Adrenal gland (tissue), 9 donors: ENCODE measurements at regions not wholly inside any gene's neighbourhood (a gene's known extent, or its start where the extent isn't known, plus 50 kb on each side); places are given as distances from the start of the nearest gene placed in this dataset.

Source experiments
- DNase-seq, 7 donors: peaks; one replicate each; pipeline ENCODE4 v3.0.0-alpha.2; 2019 to 2020
- H3K27ac ChIP-seq, 5 donors: fragments of 200-600 bp; sonication (generic) in 4 of 5; 1 replicate in 3 of 5; 2 replicates in 2 of 5; pipeline versions ENCODE4 v1.5.1 to v1.8.0; 2016 to 2020; ENCODE audit warnings: mild to moderate bottlenecking in 1 of 5
- H3K27me3 ChIP-seq: fragments of 200-600 bp; 2 replicates; pipeline ENCODE4 v1.8.0; 2021
- H3K36me3 ChIP-seq, 2 donors: fragments of 200-600 bp; replicated peaks in 1 of 2; 1 replicate in 1 of 2; 2 replicates in 1 of 2; pipeline versions ENCODE4 v1.5.1 to v1.8.0; 2018 to 2022
- H3K4me1 ChIP-seq, 2 donors: fragments of 200-600 bp; replicated peaks in 1 of 2; 1 replicate in 1 of 2; 2 replicates in 1 of 2; pipeline versions ENCODE4 v1.5.1 to v1.8.0; 2018 to 2021
- H3K4me3 ChIP-seq, 4 donors: fragments of 200-600 bp; sonication (generic) in 3 of 4; one replicate each; pipeline ENCODE4 v1.5.1; 2016 to 2018
- H3K9me3 ChIP-seq, 3 donors: fragments of 200-600 bp; sonication (generic) in 1 of 3; replicated peaks in 1 of 3; 1 replicate in 2 of 3; 2 replicates in 1 of 3; pipeline versions ENCODE4 v1.5.1 to v1.8.0; 2016 to 2021
- POLR2A ChIP-seq, 2 donors: fragments of 450-650 bp; IDR thresholded peaks; one replicate each; pipeline ENCODE4 v1.6.1; 2017; ENCODE audit warnings: antibody characterized with exemption in 2 of 2, mild to moderate bottlenecking in 2 of 2, moderate library complexity in 1 of 2
- WGBS, 4 donors: extraction: QIAGEN DNeasy Blood & Tissue Kit in 2 of 4; methylation state at CpG; one replicate each; pipeline versions ENCODE4 v1.1.5 to v1.1.7; 2013 to 2017; 5-methylcytosine and 5-hydroxymethylcytosine counted together
- intact Hi-C, 2 donors: fragments of 100-400 bp; cut with DNase I; formaldehyde crosslinking; loops; one replicate each; pipeline versions ENCODE4 v1.14.1 to v1.15.0; 2022 to 2023
- TF ChIP-seq, protein P1 (sequence below), 6 experiments: fragments of 450-650 bp in 4 of 6; fragments of 200-600 bp in 2 of 6; sonication (generic) in 1 of 6; IDR thresholded peaks; 1 replicate in 5 of 6; 2 replicates in 1 of 6; pipeline versions ENCODE4 v1.5.1 to v1.8.0; 2016 to 2021; ENCODE audit warnings: antibody characterized with exemption in 6 of 6, mild to moderate bottlenecking in 2 of 6, moderate library complexity in 1 of 6
- donor health status: healthy with polysubstance abuse.
- donor health status: Bipolar disorder and iron deficiency.
- donor health status: DM: yes; HTN: yes; CAD: no.
- donor health status: DM: no; HTN: no; CAD: no.
- donor health status: DM: no; HTN: no; CAD: no.

DNA sequence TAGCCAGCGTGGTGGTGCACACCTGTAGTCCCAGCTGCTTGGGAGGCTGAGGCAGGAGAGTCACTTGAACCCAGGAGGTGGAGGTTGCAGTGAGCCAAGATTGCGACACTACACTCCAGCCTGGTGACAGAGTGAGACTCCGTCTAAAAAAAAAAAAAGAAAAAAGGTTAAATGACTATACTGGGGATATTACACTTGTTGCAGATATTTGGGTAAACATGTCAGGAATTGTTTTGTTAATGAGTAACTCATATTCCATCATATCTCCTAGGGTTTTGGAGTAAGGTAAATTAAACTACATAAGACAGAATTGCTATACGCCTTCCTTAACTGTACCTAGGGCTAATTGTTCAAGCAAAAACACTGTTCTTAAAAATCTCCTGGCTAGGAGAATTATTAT is 291.4 kb upstream of the IGFBP7 start:
- intact Hi-C loops: no loop called here
- Histone ChIP-seq H3K27me3 (no peaks in the 10 kb centered on the region), H3K27ac (no peak overlapping the region), H3K4me3 (no peak overlapping the region), H3K4me1 (no peaks in the 10 kb centered on the region), H3K36me3 (no peaks in the 10 kb centered on the region), H3K9me3 (no peaks in the 10 kb centered on the region)
- WGBS, 4 donors: 77 to 87% (median 86%) methylated on average over 4 of the region's 4 CpGs
- TF ChIP-seq, protein P1, sequence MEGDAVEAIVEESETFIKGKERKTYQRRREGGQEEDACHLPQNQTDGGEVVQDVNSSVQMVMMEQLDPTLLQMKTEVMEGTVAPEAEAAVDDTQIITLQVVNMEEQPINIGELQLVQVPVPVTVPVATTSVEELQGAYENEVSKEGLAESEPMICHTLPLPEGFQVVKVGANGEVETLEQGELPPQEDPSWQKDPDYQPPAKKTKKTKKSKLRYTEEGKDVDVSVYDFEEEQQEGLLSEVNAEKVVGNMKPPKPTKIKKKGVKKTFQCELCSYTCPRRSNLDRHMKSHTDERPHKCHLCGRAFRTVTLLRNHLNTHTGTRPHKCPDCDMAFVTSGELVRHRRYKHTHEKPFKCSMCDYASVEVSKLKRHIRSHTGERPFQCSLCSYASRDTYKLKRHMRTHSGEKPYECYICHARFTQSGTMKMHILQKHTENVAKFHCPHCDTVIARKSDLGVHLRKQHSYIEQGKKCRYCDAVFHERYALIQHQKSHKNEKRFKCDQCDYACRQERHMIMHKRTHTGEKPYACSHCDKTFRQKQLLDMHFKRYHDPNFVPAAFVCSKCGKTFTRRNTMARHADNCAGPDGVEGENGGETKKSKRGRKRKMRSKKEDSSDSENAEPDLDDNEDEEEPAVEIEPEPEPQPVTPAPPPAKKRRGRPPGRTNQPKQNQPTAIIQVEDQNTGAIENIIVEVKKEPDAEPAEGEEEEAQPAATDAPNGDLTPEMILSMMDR (IDR thresholded peaks at IDR 0.05): no peak
- TF ChIP-seq POLR2A (IDR thresholded peaks at IDR 0.05): no peak
- DNase-seq: no peak

DNA sequence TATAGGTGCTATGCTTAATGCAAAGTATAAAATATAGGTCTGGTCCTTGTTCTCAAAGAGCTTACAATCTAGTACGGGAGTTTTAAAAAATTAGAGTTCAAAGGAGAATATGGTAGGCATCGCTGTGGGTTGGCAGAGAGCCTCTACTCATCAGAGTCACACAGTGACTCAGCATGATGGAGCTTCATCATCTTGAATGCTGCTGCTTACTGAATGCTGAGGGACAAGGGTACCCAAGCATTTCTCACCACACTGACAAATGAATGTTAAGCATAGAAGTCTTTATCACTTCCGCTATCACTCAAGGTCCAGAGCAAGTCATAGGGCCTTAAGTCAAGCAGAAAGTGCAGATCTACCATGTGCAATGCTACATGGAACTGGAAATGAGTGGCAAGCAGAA is 268.6 kb upstream of the IGFBP7 start:
- intact Hi-C loops: no loop called here
- 81 to 90% (median 89%) methylated on average over 3 of the region's 3 CpGs for WGBS, 4 donors
- Histone ChIP-seq H3K4me1 (no peaks in the 10 kb centered on the region), H3K36me3 (no peaks in the 10 kb centered on the region), H3K27ac (no peak overlapping the region), H3K4me3 (no peak overlapping the region), H3K9me3 (no peaks in the 10 kb centered on the region), H3K27me3 (no peaks in the 10 kb centered on the region)
- TF ChIP-seq, protein P1 (IDR thresholded peaks at IDR 0.05): no peak
- TF ChIP-seq POLR2A (IDR thresholded peaks at IDR 0.05): no peak
- no peak for DNase-seq

- no peak for DNase-seq
- no peak for TF ChIP-seq POLR2A (IDR thresholded peaks at IDR 0.05)
- TF ChIP-seq, protein P1 (IDR thresholded peaks at IDR 0.05): no peak
- no peaks in the 10 kb centered on the region for H3K36me3 ChIP-seq
- H3K4me1 ChIP-seq: no peaks in the 10 kb centered on the region
- H3K9me3 ChIP-seq: no peaks in the 10 kb centered on the region
- WGBS, 4 donors: 86 to 93% (median 91%) methylated on average over 1 of the region's 1 CpG
- no peak overlapping the region for H3K27ac ChIP-seq
- no peak overlapping the region for H3K4me3 ChIP-seq
- intact Hi-C loops: no loop called here
- no peaks in the 10 kb centered on the region for H3K27me3 ChIP-seq
Observed at GRCh38 chr4:57374866-57375595, 264.8 kb upstream of the IGFBP7 start.

GRCh38 chr4:57373991-57374390 is 263.8 kb upstream of the IGFBP7 start:
- Histone ChIP-seq H3K9me3 (no peaks in the 10 kb centered on the region), H3K36me3 (no peaks in the 10 kb centered on the region), H3K27ac (no peak overlapping the region), H3K4me1 (no peaks in the 10 kb centered on the region), H3K27me3 (no peaks in the 10 kb centered on the region), H3K4me3 (no peak overlapping the region)
- DNase-seq: no peak
- TF ChIP-seq, protein P1 (IDR thresholded peaks at IDR 0.05): no peak
- TF ChIP-seq POLR2A (IDR thresholded peaks at IDR 0.05): no peak
- WGBS, 4 donors: 56 to 81% (median 60%) methylated on average over 1 of the region's 1 CpG
- intact Hi-C loops: no loop called here
